Activated gamma-delta T cell treated with anti-CD3 and anti-CD28 coated beads, Interleukin-2, amount 50 U/mL, for 16 hours (primary cell): ENCODE measurements at regions not wholly inside any gene's neighbourhood (a gene's known extent, or its start where the extent isn't known, plus 50 kb on each side); places are given as distances from the start of the nearest gene placed in this dataset.

Source experiments
- DNase-seq: peaks from one replicate; pipeline ENCODE4 v3.0.0-alpha.2; 2020; ENCODE audit warnings: low read depth

- DNase-seq = no peak
Observed at GRCh38 chr1:222105393-222105737, 363.5 kb upstream of the DUSP10 start.

GRCh38 chr1:222104694-222105392 lies 363.0 kb upstream of the DUSP10 start:
- DNase-seq = no peak

- DNase-seq = no peak
Observed at GRCh38 chr1:222104097-222104496, 362.2 kb upstream of the DUSP10 start.

GRCh38 chr1:222099746-222100145 lies 357.9 kb upstream of the DUSP10 start:
- no peak for DNase-seq

- DNase-seq = no peak
Observed at GRCh38 chr1:222098404-222098803, 356.5 kb upstream of the DUSP10 start.

- DNase-seq = no peak
Observed at GRCh38 chr1:222097588-222097987, 355.7 kb upstream of the DUSP10 start.

GRCh38 chr1:222096883-222097282 lies 355.0 kb upstream of the DUSP10 start:
- no peak for DNase-seq

GRCh38 chr1:222096476-222096772 lies 354.5 kb upstream of the DUSP10 start:
- no peak for DNase-seq

- DNase-seq = peak; percentile 29
Observed at GRCh38 chr1:222095606-222096475, 354.0 kb upstream of the DUSP10 start.

- DNase-seq = no peak
Observed at GRCh38 chr1:222093518-222093917, 351.6 kb upstream of the DUSP10 start.

GRCh38 chr1:222090103-222090502 lies 348.2 kb upstream of the DUSP10 start:
- no peak for DNase-seq

- DNase-seq = no peak
Observed at GRCh38 chr1:222087221-222087920, 345.5 kb upstream of the DUSP10 start.

GRCh38 chr1:222084996-222085395 lies 343.1 kb upstream of the DUSP10 start:
- DNase-seq = no peak

- no peak for DNase-seq
Observed at GRCh38 chr1:222084048-222084447, 342.2 kb upstream of the DUSP10 start.

- no peak for DNase-seq
Observed at GRCh38 chr1:222081859-222082258, 340.0 kb upstream of the DUSP10 start.

- no peak for DNase-seq
Observed at GRCh38 chr1:222079566-222079965, 337.7 kb upstream of the DUSP10 start.

GRCh38 chr1:222077206-222077605 lies 335.3 kb upstream of the DUSP10 start:
- no peak for DNase-seq

- DNase-seq = no peak
Observed at GRCh38 chr1:222074317-222074716, 332.4 kb upstream of the DUSP10 start.

GRCh38 chr1:222073307-222073995 lies 331.6 kb upstream of the DUSP10 start:
- DNase-seq = no peak

GRCh38 chr1:222071387-222071786 lies 329.5 kb upstream of the DUSP10 start:
- no peak for DNase-seq

- DNase-seq = no peak
Observed at GRCh38 chr1:222068937-222069336, 327.0 kb upstream of the DUSP10 start.

- no peak for DNase-seq
Observed at GRCh38 chr1:222068101-222068500, 326.2 kb upstream of the DUSP10 start.

- DNase-seq = no peak
Observed at GRCh38 chr1:222066539-222066938, 324.6 kb upstream of the DUSP10 start.
